ENCODE measurements at regions not wholly inside any gene's neighbourhood (a gene's known extent, or its start where the extent isn't known, plus 50 kb on each side); places are given as distances from the start of the nearest gene placed in this dataset.

- DNase-seq (ENCODE audit: low read depth in 2 of 2, low spot score in 1 of 2) = no peak
Observed at GRCh38 chr20:39144757-39145156, 182.6 kb downstream of the DHX35 start.

- DNase-seq (ENCODE audit: low read depth in 2 of 2, low spot score in 1 of 2) = no peak
Observed at GRCh38 chr20:39142407-39143096, 180.4 kb downstream of the DHX35 start.

GRCh38 chr20:39137299-39137698, 175.2 kb downstream of the DHX35 start:
- no peak for DNase-seq (ENCODE audit: low read depth in 2 of 2, low spot score in 1 of 2)

GRCh38 chr20:39136798-39137197, 174.7 kb downstream of the DHX35 start:
- no peak for DNase-seq (ENCODE audit: low read depth in 2 of 2, low spot score in 1 of 2)

- no peak for DNase-seq (ENCODE audit: low read depth in 2 of 2, low spot score in 1 of 2)
Observed at GRCh38 chr20:39135885-39136544, 173.9 kb downstream of the DHX35 start.

- DNase-seq (ENCODE audit: low read depth in 2 of 2, low spot score in 1 of 2) = no peak
Observed at GRCh38 chr20:39133201-39133600, 171.1 kb downstream of the DHX35 start.

- DNase-seq (ENCODE audit: low read depth in 2 of 2, low spot score in 1 of 2) = no peak
Observed at GRCh38 chr20:39132511-39132910, 170.4 kb downstream of the DHX35 start.

- no peak for DNase-seq (ENCODE audit: low read depth in 2 of 2, low spot score in 1 of 2)
Observed at GRCh38 chr20:39132093-39132492, 169.9 kb downstream of the DHX35 start.

- DNase-seq (ENCODE audit: low read depth in 2 of 2, low spot score in 1 of 2) = no peak
Observed at GRCh38 chr20:39130627-39131026, 168.5 kb downstream of the DHX35 start.

- DNase-seq (ENCODE audit: low read depth in 2 of 2, low spot score in 1 of 2) = no peak
Observed at GRCh38 chr20:39129523-39129922, 167.4 kb downstream of the DHX35 start.

- DNase-seq (ENCODE audit: low read depth in 2 of 2, low spot score in 1 of 2) = no peak
Observed at GRCh38 chr20:39124064-39124463, 161.9 kb downstream of the DHX35 start.

- DNase-seq (ENCODE audit: low read depth in 2 of 2, low spot score in 1 of 2) = no peak
Observed at GRCh38 chr20:39123185-39123557, 161.0 kb downstream of the DHX35 start.

GRCh38 chr20:39117491-39117890, 155.3 kb downstream of the DHX35 start:
- DNase-seq (ENCODE audit: low read depth in 2 of 2, low spot score in 1 of 2) = no peak

GRCh38 chr20:39116020-39116419, 153.9 kb downstream of the DHX35 start:
- no peak for DNase-seq (ENCODE audit: low read depth in 2 of 2, low spot score in 1 of 2)

GRCh38 chr20:39112178-39112743, 150.1 kb downstream of the DHX35 start:
- DNase-seq (ENCODE audit: low read depth in 2 of 2, low spot score in 1 of 2) = no peak

- no peak for DNase-seq (ENCODE audit: low read depth in 2 of 2, low spot score in 1 of 2)
Observed at GRCh38 chr20:39111359-39112177, 149.4 kb downstream of the DHX35 start.

- no peak for DNase-seq (ENCODE audit: low read depth in 2 of 2, low spot score in 1 of 2)
Observed at GRCh38 chr20:39110819-39111136, 148.6 kb downstream of the DHX35 start.

- DNase-seq (ENCODE audit: low read depth in 2 of 2, low spot score in 1 of 2) = no peak
Observed at GRCh38 chr20:39109933-39110818, 148.0 kb downstream of the DHX35 start.

GRCh38 chr20:39108746-39109145, 146.6 kb downstream of the DHX35 start:
- DNase-seq (ENCODE audit: low read depth in 2 of 2, low spot score in 1 of 2) = no peak

- DNase-seq (ENCODE audit: low read depth in 2 of 2, low spot score in 1 of 2) = no peak
Observed at GRCh38 chr20:39107741-39108140, 145.6 kb downstream of the DHX35 start.

- no peak for DNase-seq (ENCODE audit: low read depth in 2 of 2, low spot score in 1 of 2)
Observed at GRCh38 chr20:39106791-39107190, 144.6 kb downstream of the DHX35 start.

Data from stimulated activated CD8-positive, alpha-beta memory T cell treated with anti-CD3 and anti-CD28 coated beads, Interleukin-4, amount 100 ng/mL, for 4 hours (primary cell).